NCI-H2029 treated with DMSO at 0.1 percent for 48 hours (cell line): ENCODE measurements at regions not wholly inside any gene's neighbourhood (a gene's known extent, or its start where the extent isn't known, plus 50 kb on each side); places are given as distances from the start of the nearest gene placed in this dataset.
"Not testable (repeated sequence)": the region's sequence is repeated elsewhere in the genome, so short reads cannot be mapped to it uniquely, and the experiment has no call there.

Experiments used
- DNase-seq: peaks from one replicate; lab custom pipeline; 2025; lab: John Stamatoyannopoulos, UW

GRCh38 chr4:138663883-138664282 lies 351.7 kb upstream of the NOCT start:
- no peak for DNase-seq

- no peak for DNase-seq
Measured at GRCh38 chr4:138659812-138660316, 355.7 kb upstream of the NOCT start.

- no peak for DNase-seq
Measured at GRCh38 chr4:138659037-138659811, 356.4 kb upstream of the NOCT start.

- no peak for DNase-seq
Measured at GRCh38 chr4:138658518-138658917, 357.1 kb upstream of the NOCT start.

- no peak for DNase-seq
Measured at GRCh38 chr4:138656990-138657389, 358.6 kb upstream of the NOCT start.

GRCh38 chr4:138655985-138656384 lies 359.6 kb upstream of the NOCT start:
- no peak for DNase-seq

GRCh38 chr4:138655286-138655685 lies 360.3 kb upstream of the NOCT start:
- DNase-seq: no peak

- DNase-seq: no peak
Measured at GRCh38 chr4:138650929-138651448, 364.6 kb upstream of the NOCT start.

- DNase-seq: no peak
Measured at GRCh38 chr4:138650495-138650894, 365.1 kb upstream of the NOCT start.

- no peak for DNase-seq
Measured at GRCh38 chr4:138647433-138647832, 368.1 kb upstream of the NOCT start.

- DNase-seq: no peak
Measured at GRCh38 chr4:138646383-138646782, 369.2 kb upstream of the NOCT start.

GRCh38 chr4:138645289-138645688 lies 370.3 kb upstream of the NOCT start:
- DNase-seq: no peak

- no peak for DNase-seq
Measured at GRCh38 chr4:138644322-138644721, 371.3 kb upstream of the NOCT start.

- no peak for DNase-seq
Measured at GRCh38 chr4:138643827-138644226, 371.8 kb upstream of the NOCT start.

GRCh38 chr4:138639018-138639741 lies 376.4 kb upstream of the NOCT start:
- no peak for DNase-seq

GRCh38 chr4:138636781-138637180 lies 378.8 kb upstream of the NOCT start:
- DNase-seq: no peak

GRCh38 chr4:138634915-138635314 lies 380.7 kb upstream of the NOCT start:
- no peak for DNase-seq

- no peak for DNase-seq
Measured at GRCh38 chr4:138633580-138633904, 382.0 kb upstream of the NOCT start.

GRCh38 chr4:138632856-138633579 lies 382.6 kb upstream of the NOCT start:
- DNase-seq: no peak

- DNase-seq: no peak
Measured at GRCh38 chr4:138630666-138631065, 384.9 kb upstream of the NOCT start.

- no peak for DNase-seq
Measured at GRCh38 chr4:138629669-138630068, 385.9 kb upstream of the NOCT start.

GRCh38 chr4:138627096-138627495 lies 384.9 kb upstream of the SLC7A11 start:
- no peak for DNase-seq

- DNase-seq: not testable (repeated sequence)
Measured at GRCh38 chr4:138622362-138622761, 380.2 kb upstream of the SLC7A11 start.
